A673 (cell line): ENCODE measurements at regions not wholly inside any gene's neighbourhood (a gene's known extent, or its start where the extent isn't known, plus 50 kb on each side); places are given as distances from the start of the nearest gene placed in this dataset.

Experiments used
- EZH2 ChIP-seq: fragments of 200-600 bp; sonication (generic); IDR thresholded peaks from 2 replicates; pipeline ENCODE4 v1.6.1; 2017; ENCODE audit warnings: borderline replicate concordance, low read depth, mild to moderate bottlenecking, mixed read lengths, antibody characterized with exemption, low read length; ENCODE audit not compliant: poor library complexity, severe bottlenecking
- TF ChIP-seq, protein P1 (sequence below): fragments of 300-800, 200-600 bp; sonication (generic); conservative IDR thresholded peaks from 2 replicates; pipeline ENCODE4 v1.5.1; 2017; ENCODE audit warnings: low read depth, mild to moderate bottlenecking, antibody characterized with exemption, low read length, moderate library complexity, mixed read lengths

DNA sequence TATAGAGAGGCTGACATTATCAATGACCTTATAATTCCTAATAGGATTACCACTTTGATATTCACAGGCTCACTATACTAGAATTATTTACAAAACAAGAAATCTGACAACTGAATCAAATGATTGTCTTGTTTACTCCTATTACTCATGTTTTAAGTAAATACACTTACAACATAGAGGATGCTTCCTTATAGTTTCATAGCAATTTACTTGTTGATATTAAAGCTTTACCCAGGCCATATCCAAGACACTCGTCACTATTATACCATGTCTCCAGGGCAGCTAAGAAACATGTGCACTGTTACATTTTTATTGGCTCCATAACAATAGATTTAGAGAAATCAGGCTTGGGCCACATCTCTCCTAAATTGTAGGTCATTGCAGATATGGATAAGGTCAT, 276.9 kb downstream of the HGF start:
- TF ChIP-seq, protein P1, sequence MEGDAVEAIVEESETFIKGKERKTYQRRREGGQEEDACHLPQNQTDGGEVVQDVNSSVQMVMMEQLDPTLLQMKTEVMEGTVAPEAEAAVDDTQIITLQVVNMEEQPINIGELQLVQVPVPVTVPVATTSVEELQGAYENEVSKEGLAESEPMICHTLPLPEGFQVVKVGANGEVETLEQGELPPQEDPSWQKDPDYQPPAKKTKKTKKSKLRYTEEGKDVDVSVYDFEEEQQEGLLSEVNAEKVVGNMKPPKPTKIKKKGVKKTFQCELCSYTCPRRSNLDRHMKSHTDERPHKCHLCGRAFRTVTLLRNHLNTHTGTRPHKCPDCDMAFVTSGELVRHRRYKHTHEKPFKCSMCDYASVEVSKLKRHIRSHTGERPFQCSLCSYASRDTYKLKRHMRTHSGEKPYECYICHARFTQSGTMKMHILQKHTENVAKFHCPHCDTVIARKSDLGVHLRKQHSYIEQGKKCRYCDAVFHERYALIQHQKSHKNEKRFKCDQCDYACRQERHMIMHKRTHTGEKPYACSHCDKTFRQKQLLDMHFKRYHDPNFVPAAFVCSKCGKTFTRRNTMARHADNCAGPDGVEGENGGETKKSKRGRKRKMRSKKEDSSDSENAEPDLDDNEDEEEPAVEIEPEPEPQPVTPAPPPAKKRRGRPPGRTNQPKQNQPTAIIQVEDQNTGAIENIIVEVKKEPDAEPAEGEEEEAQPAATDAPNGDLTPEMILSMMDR: no peak
- no peak for TF ChIP-seq EZH2
